HCT116 (cell line): ENCODE measurements at regions not wholly inside any gene's neighbourhood (a gene's known extent, or its start where the extent isn't known, plus 50 kb on each side); places are given as distances from the start of the nearest gene placed in this dataset.

ENCODE experiments used
- ATAC-seq: fragments of 200-7000 bp; cut with Tn5 transposase; 2 replicates; pipeline ENCODE4 v1.9.1; 2020; ENCODE audit warnings: mild to moderate bottlenecking, moderate library complexity
- BruUV-seq: library from RNA; stranded (reverse); fragments of 400-500 nt; replicated peaks from 2 replicates; lab custom pipeline; 2021; lab: Mats Ljungman, UMichigan
- CTCF ChIA-PET: fragments of 300-600 bp; sonication (Branson Sonifier 250); formaldehyde crosslinking; loops from one replicate; lab custom pipeline; 2021; ENCODE audit warnings: antibody characterized with exemption; lab: Charles Lee
- POLR2A ChIA-PET: fragments of 300-600, 350-600 bp; sonication (Branson Sonifier 250); formaldehyde crosslinking; loops from one replicate; lab custom pipeline; 2021; ENCODE audit warnings: antibody characterized with exemption; lab: Charles Lee
- RAD21 ChIA-PET, 2 experiments: fragments of 300-600 bp; sonication (Branson Sonifier 250); formaldehyde crosslinking; loops; one replicate each; lab custom pipeline; 2023; ENCODE audit warnings: low total read pairs in 2 of 2; ENCODE audit not compliant: uncharacterized antibody in 2 of 2, unreplicated experiment in 2 of 2, low non-redundant PET in 1 of 2; lab: Charles Lee
- DNase-seq: peaks from one replicate; pipeline ENCODE4 v3.0.0-alpha.2; 2010; ENCODE audit warnings: low read depth, low spot score
- H2AFZ ChIP-seq: fragments of 200-600 bp; shearing (Covaris generic), sonication (generic); 2 replicates; pipeline ENCODE4 v1.6.1; 2017; ENCODE audit warnings: low read depth, mixed run types, mixed read lengths, antibody characterized with exemption, low read length; ENCODE audit not compliant: poor library complexity, severe bottlenecking
- H3K27ac ChIP-seq: 2 replicates; pipeline ENCODE4 v1.5.1; 2012; ENCODE audit warnings: low read depth, low read length
- H3K27me3 ChIP-seq: fragments of 200-600 bp; sonication (generic); 2 replicates; pipeline ENCODE4 v1.6.1; 2016; ENCODE audit warnings: mixed run types, low read length, mixed read lengths; ENCODE audit not compliant: insufficient read depth
- H3K36me3 ChIP-seq, 2 experiments: fragments of 200-500 bp in 1 of 2; fragments of 200-600 bp in 1 of 2; sonication (Bioruptor generic) in 1 of 2; sonication (generic) in 1 of 2; 2 replicates each; pipeline versions ENCODE4 v1.5.1 to v1.6.1; 2014 to 2016; ENCODE audit warnings: low read length in 2 of 2, inconsistent platforms in 1 of 2, mixed read lengths in 1 of 2, mixed run types in 1 of 2; ENCODE audit not compliant: insufficient read depth in 2 of 2, control insufficient read depth in 1 of 2
- H3K4me1 ChIP-seq, 2 experiments: fragments of 200-600 bp in 1 of 2; sonication (generic) in 1 of 2; 2 replicates each; pipeline versions ENCODE4 v1.5.1 to v1.6.1; 2012 to 2017; ENCODE audit warnings: low read length in 2 of 2, inconsistent platforms in 1 of 2, mild to moderate bottlenecking in 1 of 2, mixed read lengths in 1 of 2, mixed run types in 1 of 2, moderate library complexity in 1 of 2; ENCODE audit not compliant: insufficient read depth in 2 of 2, control insufficient read depth in 1 of 2
- H3K4me2 ChIP-seq: fragments of 200-600 bp; sonication (generic); 2 replicates; pipeline ENCODE4 v1.6.1; 2017; ENCODE audit warnings: mixed run types, low read length, mixed read lengths
- H3K4me3 ChIP-seq, 2 experiments: fragments of 200-600 bp in 1 of 2; sonication (generic) in 1 of 2; replicated peaks in 1 of 2; 2 replicates each; pipeline ENCODE4 v1.5.1; 2011 to 2016; ENCODE audit warnings: low read length in 2 of 2, control low read depth in 1 of 2, low read depth in 1 of 2, mild to moderate bottlenecking in 1 of 2, mixed read lengths in 1 of 2, mixed run types in 1 of 2
- H3K79me2 ChIP-seq: fragments of 200-600 bp; sonication (generic); 2 replicates; pipeline ENCODE4 v1.6.1; 2017; ENCODE audit warnings: mild to moderate bottlenecking, mixed run types, low read length, moderate library complexity, mixed read lengths; ENCODE audit not compliant: insufficient read depth
- H3K9ac ChIP-seq: fragments of 200-600 bp; sonication (generic); 2 replicates; pipeline ENCODE4 v1.6.1; 2016; ENCODE audit warnings: low read length, mixed read lengths
- H3K9me2 ChIP-seq: fragments of 200-600 bp; sonication (generic), shearing (Covaris generic); 2 replicates; pipeline ENCODE4 v1.6.1; 2017; ENCODE audit warnings: mixed run types, mild to moderate bottlenecking, moderate library complexity; ENCODE audit not compliant: insufficient read depth
- H3K9me3 ChIP-seq, 2 experiments: fragments of 200-500 bp in 1 of 2; fragments of 200-600 bp in 1 of 2; sonication (Bioruptor generic) in 1 of 2; sonication (generic) in 1 of 2; 2 replicates each; pipeline ENCODE4 v1.6.1; 2014 to 2017; ENCODE audit warnings: low read length in 2 of 2, mixed read lengths in 2 of 2, inconsistent platforms in 1 of 2, low read depth in 1 of 2, mild to moderate bottlenecking in 1 of 2, mixed run types in 1 of 2, moderate library complexity in 1 of 2; ENCODE audit not compliant: control insufficient read depth in 1 of 2, insufficient read depth in 1 of 2
- H4K20me1 ChIP-seq: fragments of 200-600 bp; sonication (generic), shearing (Covaris generic); 2 replicates; pipeline ENCODE4 v1.6.1; 2017; ENCODE audit warnings: mixed run types, mild to moderate bottlenecking, moderate library complexity; ENCODE audit not compliant: insufficient read depth
- ATF3 ChIP-seq: IDR thresholded peaks from 2 replicates; pipeline ENCODE4 v1.6.1; 2012
- CBX3 ChIP-seq: IDR thresholded peaks from 2 replicates; pipeline ENCODE4 v1.6.1; 2012; ENCODE audit warnings: low read depth
- CTCF ChIP-seq, 3 experiments: fragments of 200-600 bp in 1 of 3; sonication (generic) in 1 of 3; IDR thresholded peaks in 2 of 3; conservative IDR thresholded peaks in 1 of 3; 2 replicates each; pipeline ENCODE4 v1.5.1; 2012 to 2017; ENCODE audit warnings: low read depth in 2 of 3, low read length in 2 of 3, antibody characterized with exemption in 1 of 3, borderline replicate concordance in 1 of 3, control low read depth in 1 of 3, mild to moderate bottlenecking in 1 of 3, mixed read lengths in 1 of 3, mixed run types in 1 of 3, moderate library complexity in 1 of 3; ENCODE audit not compliant: insufficient read depth in 1 of 3
- ELF1 ChIP-seq: IDR thresholded peaks from 2 replicates; pipeline ENCODE4 v1.6.1; 2012; ENCODE audit warnings: low read depth, borderline replicate concordance
- EZH2 ChIP-seq: fragments of 200-600 bp; sonication (generic); IDR thresholded peaks from 2 replicates; pipeline ENCODE4 v1.6.1; 2017; ENCODE audit warnings: antibody characterized with exemption, mixed run types
- MAX ChIP-seq: IDR thresholded peaks from 2 replicates; pipeline ENCODE4 v1.6.1; 2012
- POLR2AphosphoS5 ChIP-seq: IDR thresholded peaks from 2 replicates; pipeline ENCODE4 v1.6.1; 2011; ENCODE audit warnings: mild to moderate bottlenecking, low read depth, low read length, moderate library complexity
- REST ChIP-seq: IDR thresholded peaks from 2 replicates; pipeline ENCODE4 v1.6.1; 2012; ENCODE audit warnings: low read depth
- SRF ChIP-seq: IDR thresholded peaks from 2 replicates; pipeline ENCODE4 v1.6.1; 2012; ENCODE audit warnings: low read depth
- YY1 ChIP-seq: IDR thresholded peaks from 2 replicates; pipeline ENCODE4 v1.6.1; 2011; ENCODE audit warnings: low read length, low read depth, moderate library complexity, mild to moderate bottlenecking; ENCODE audit not compliant: insufficient replicate concordance; ENCODE audit errors: extremely low read depth
- ZBTB33 ChIP-seq: IDR thresholded peaks from 2 replicates; pipeline ENCODE4 v1.6.1; 2011; ENCODE audit warnings: mild to moderate bottlenecking, low read length, moderate library complexity; ENCODE audit not compliant: insufficient replicate concordance; ENCODE audit errors: extremely low read depth
- ZNF274 ChIP-seq: fragments of 200-500 bp; sonication (Bioruptor generic); IDR thresholded peaks from 2 replicates; pipeline ENCODE4 v1.6.1; 2014; ENCODE audit warnings: mild to moderate bottlenecking, low read depth, low read length, inconsistent platforms
- intact Hi-C: fragments of 100-400 bp; cut with micrococcal nuclease; formaldehyde crosslinking; loops from 2 replicates; pipeline ENCODE4 v1.10.0; 2022

GRCh38 chr1:90841473-90841872 is 124.4 kb upstream of the BARHL2 start:
- no peaks in the 10 kb centered on the region for H3K9me2 ChIP-seq
- no TSS peak for BruUV-seq
- H3K36me3 ChIP-seq = no peaks in the 10 kb centered on the region
- intact Hi-C loops = no loop called here
- ChIA-PET RAD21 (no interaction called here), CTCF (no interaction called here), POLR2A (no interaction called here)
- H3K4me1 ChIP-seq = no peaks in the 10 kb centered on the region
- no peaks in the 10 kb centered on the region for H3K27me3 ChIP-seq
- DNase-seq = no peak
- H3K4me3 ChIP-seq = no peak overlapping the region
- no peaks in the 10 kb centered on the region for H3K79me2 ChIP-seq
- no peak for ATAC-seq
- no peaks in the 10 kb centered on the region for H3K9me3 ChIP-seq
- H3K27ac ChIP-seq = no peak overlapping the region
- no peak overlapping the region for H3K4me2 ChIP-seq
- H4K20me1 ChIP-seq = no peaks in the 10 kb centered on the region
- no peak overlapping the region for H2AFZ ChIP-seq
- no peak overlapping the region for H3K9ac ChIP-seq
- TF ChIP-seq ZNF274 (no peak), REST (no peak), CBX3 (no peak), CTCF (IDR thresholded peaks at IDR 0.05 in 2 of 3, conservative IDR thresholded peaks at IDR 0.05 in 1 of 3; ENCODE audit: borderline replicate concordance in 1 of 3, insufficient read depth in 1 of 3, low read depth in 2 of 3, low read length in 2 of 3) (no peak), MAX (no peak), ATF3 (no peak), ZBTB33 (no peak), SRF (no peak), YY1 (no peak), POLR2AphosphoS5 (no peak), EZH2 (no peak), ELF1 (no peak)
- TF ChIP-seq, all 23 proteins: peak for 0
